HEK293 (cell line): ENCODE measurements at regions not wholly inside any gene's neighbourhood (a gene's known extent, or its start where the extent isn't known, plus 50 kb on each side); places are given as distances from the start of the nearest gene placed in this dataset.

Experiments
- CTCF ChIA-PET: fragments of 350-600 bp; formaldehyde crosslinking; extraction: SDS; loops from one replicate; lab custom pipeline; 2021; ENCODE audit warnings: antibody characterized with exemption; lab: Yijun Ruan, JAX
- POLR2A ChIA-PET: fragments of 300-600 bp; formaldehyde crosslinking; extraction: SDS; loops from one replicate; lab custom pipeline; 2020; ENCODE audit warnings: antibody characterized with exemption, inconsistent platforms; lab: Yijun Ruan, JAX
- H3K27ac ChIP-seq: fragments of 200-500 bp; sonication (Bioruptor generic); 2 replicates; pipeline ENCODE4 v1.5.1; 2014; ENCODE audit warnings: low read depth, low read length, control low read depth, inconsistent platforms; ENCODE audit errors: extremely low read depth
- H3K36me3 ChIP-seq, 2 experiments: fragments of 200-500 bp in 1 of 2; sonication (Bioruptor generic) in 1 of 2; 1 replicate in 1 of 2; 2 replicates in 1 of 2; pipeline ENCODE4 v1.5.1; 2014 to 2017; ENCODE audit warnings: inconsistent platforms in 2 of 2, low read length in 2 of 2; ENCODE audit not compliant: control insufficient read depth in 2 of 2, insufficient read depth in 1 of 2
- H3K4me1 ChIP-seq: fragments of 200-500 bp; sonication (Bioruptor generic); 2 replicates; pipeline ENCODE4 v1.5.1; 2014; ENCODE audit warnings: mild to moderate bottlenecking, low read length, inconsistent platforms; ENCODE audit not compliant: control insufficient read depth, insufficient read depth
- H3K4me3 ChIP-seq: 2 replicates; pipeline ENCODE4 v1.5.1; 2011; ENCODE audit warnings: low read depth, mild to moderate bottlenecking, control low read depth, low read length, moderate library complexity
- H3K9me3 ChIP-seq: fragments of 200-500 bp; sonication (Bioruptor generic); 2 replicates; pipeline ENCODE4 v1.5.1; 2014; ENCODE audit warnings: low read depth, low read length, inconsistent platforms; ENCODE audit not compliant: control insufficient read depth, insufficient read depth
- EGR2 ChIP-seq: fragments of 450-650 bp; formaldehyde crosslinking; IDR thresholded peaks from 2 replicates; pipeline ENCODE4 v1.5.1; 2016; ENCODE audit warnings: low read depth, missing biosample characterization, missing genetic modification characterization
- HOXC10 ChIP-seq: sonication (generic); formaldehyde crosslinking; IDR thresholded peaks from 2 replicates; pipeline ENCODE4 v1.8.1; 2023; ENCODE audit warnings: mild to moderate bottlenecking, missing genetic modification reagents
- KLF9 ChIP-seq: fragments of 450-650 bp; formaldehyde crosslinking; IDR thresholded peaks from 2 replicates; pipeline ENCODE4 v1.5.1; 2016; ENCODE audit warnings: missing biosample characterization, missing genetic modification characterization, low read depth
- SP3 ChIP-seq: fragments of 450-650 bp; formaldehyde crosslinking; IDR thresholded peaks from 2 replicates; pipeline ENCODE4 v1.5.1; 2016; ENCODE audit warnings: missing biosample characterization, missing genetic modification characterization
- SP7 ChIP-seq: fragments of 450-650 bp; formaldehyde crosslinking; IDR thresholded peaks from 2 replicates; pipeline ENCODE4 v1.5.1; 2016; ENCODE audit warnings: missing biosample characterization, missing genetic modification characterization
- ZIC2 ChIP-seq: fragments of 450-650 bp; formaldehyde crosslinking; IDR thresholded peaks from 2 replicates; pipeline ENCODE4 v1.5.1; 2016; ENCODE audit warnings: missing biosample characterization, missing genetic modification characterization
- ZNF121 ChIP-seq: fragments of 450-650 bp; formaldehyde crosslinking; IDR thresholded peaks from 2 replicates; pipeline ENCODE4 v1.5.1; 2016; ENCODE audit warnings: missing biosample characterization, missing genetic modification characterization
- ZNF266 ChIP-seq: fragments of 450-650 bp; formaldehyde crosslinking; IDR thresholded peaks from 2 replicates; pipeline ENCODE4 v1.5.1; 2016; ENCODE audit warnings: missing biosample characterization, missing genetic modification characterization, low read depth
- ZNF292 ChIP-seq: fragments of 450-650 bp; formaldehyde crosslinking; IDR thresholded peaks from 2 replicates; pipeline ENCODE4 v1.5.1; 2016; ENCODE audit warnings: low read depth, missing biosample characterization, missing genetic modification characterization, borderline replicate concordance
- ZNF37A ChIP-seq: fragments of 450-650 bp; IDR thresholded peaks from 2 replicates; pipeline ENCODE4 v1.5.1; 2018; ENCODE audit warnings: missing biosample characterization, missing genetic modification characterization
- ZNF473 ChIP-seq: fragments of 450-650 bp; formaldehyde crosslinking; IDR thresholded peaks from 2 replicates; pipeline ENCODE4 v1.5.1; 2017; ENCODE audit warnings: missing biosample characterization, missing genetic modification characterization
- ZNF48 ChIP-seq: fragments of 450-650 bp; formaldehyde crosslinking; IDR thresholded peaks from 2 replicates; pipeline ENCODE4 v1.5.1; 2016; ENCODE audit warnings: missing biosample characterization, missing genetic modification characterization
- ZNF501 ChIP-seq: fragments of 450-650 bp; formaldehyde crosslinking; IDR thresholded peaks from 2 replicates; pipeline ENCODE4 v1.5.1; 2016; ENCODE audit warnings: missing biosample characterization, missing genetic modification characterization
- ZNF544 ChIP-seq: fragments of 450-650 bp; formaldehyde crosslinking; IDR thresholded peaks from 2 replicates; pipeline ENCODE4 v1.5.0; 2017; ENCODE audit warnings: missing biosample characterization, missing genetic modification characterization
- ZNF549 ChIP-seq: fragments of 450-650 bp; IDR thresholded peaks from 2 replicates; pipeline ENCODE4 v1.5.1; 2018; ENCODE audit warnings: missing biosample characterization, missing genetic modification characterization, mild to moderate bottlenecking, inconsistent platforms, moderate library complexity
- ZNF701 ChIP-seq: fragments of 450-650 bp; formaldehyde crosslinking; IDR thresholded peaks from 2 replicates; pipeline ENCODE4 v1.5.1; 2016; ENCODE audit warnings: missing biosample characterization, missing genetic modification characterization
- ZNF768 ChIP-seq: fragments of 450-650 bp; formaldehyde crosslinking; IDR thresholded peaks from 2 replicates; pipeline ENCODE4 v1.5.1; 2018; ENCODE audit warnings: missing biosample characterization, mild to moderate bottlenecking, missing genetic modification characterization
- ZNF843 ChIP-seq: fragments of 450-650 bp; formaldehyde crosslinking; IDR thresholded peaks from 2 replicates; pipeline ENCODE4 v1.5.1; 2016; ENCODE audit warnings: missing biosample characterization, missing genetic modification characterization
- TF ChIP-seq, protein P1 (sequence below): fragments of 450-650 bp; formaldehyde crosslinking; IDR thresholded peaks from 2 replicates; pipeline ENCODE4 v1.5.1; 2016; ENCODE audit warnings: missing biosample characterization, missing genetic modification characterization
- TF ChIP-seq, protein P2 (sequence below): fragments of 450-650 bp; formaldehyde crosslinking; IDR thresholded peaks from 2 replicates; pipeline ENCODE4 v1.5.1; 2017; ENCODE audit warnings: missing biosample characterization, missing genetic modification characterization

DNA sequence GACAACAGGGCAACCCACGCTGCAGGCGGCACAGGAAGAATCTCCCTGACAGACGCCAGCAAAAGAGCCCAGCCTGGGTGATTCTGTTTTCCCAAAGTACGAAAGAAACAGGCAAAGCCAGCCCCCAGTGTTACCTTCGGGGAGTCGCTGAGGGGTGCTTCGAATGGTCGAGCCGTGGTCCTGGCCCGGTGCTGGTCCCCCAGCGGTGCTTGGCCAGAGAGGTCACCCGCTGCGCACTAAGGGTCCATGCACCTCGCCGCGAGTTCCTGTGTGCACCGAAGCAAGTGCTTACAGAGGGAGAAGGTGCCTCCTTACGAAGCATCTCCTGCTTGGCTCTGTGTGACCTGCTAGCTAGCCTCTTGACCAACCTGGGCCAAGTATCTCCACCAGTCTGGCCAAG lies 77.1 kb downstream of the HMX1 start:
- no peak overlapping the region for H3K4me3 ChIP-seq
- POLR2A ChIA-PET = no interaction called here
- no peak overlapping the region for H3K27ac ChIP-seq
- H3K9me3 ChIP-seq = no peaks in the 10 kb centered on the region
- CTCF ChIA-PET = no interaction called here
- no peaks in the 10 kb centered on the region for H3K36me3 ChIP-seq
- TF ChIP-seq ZNF701 (no peak), ZNF48 (tag by site-specific recombination) (no peak)
- H3K4me1 ChIP-seq = no peaks in the 10 kb centered on the region

DNA sequence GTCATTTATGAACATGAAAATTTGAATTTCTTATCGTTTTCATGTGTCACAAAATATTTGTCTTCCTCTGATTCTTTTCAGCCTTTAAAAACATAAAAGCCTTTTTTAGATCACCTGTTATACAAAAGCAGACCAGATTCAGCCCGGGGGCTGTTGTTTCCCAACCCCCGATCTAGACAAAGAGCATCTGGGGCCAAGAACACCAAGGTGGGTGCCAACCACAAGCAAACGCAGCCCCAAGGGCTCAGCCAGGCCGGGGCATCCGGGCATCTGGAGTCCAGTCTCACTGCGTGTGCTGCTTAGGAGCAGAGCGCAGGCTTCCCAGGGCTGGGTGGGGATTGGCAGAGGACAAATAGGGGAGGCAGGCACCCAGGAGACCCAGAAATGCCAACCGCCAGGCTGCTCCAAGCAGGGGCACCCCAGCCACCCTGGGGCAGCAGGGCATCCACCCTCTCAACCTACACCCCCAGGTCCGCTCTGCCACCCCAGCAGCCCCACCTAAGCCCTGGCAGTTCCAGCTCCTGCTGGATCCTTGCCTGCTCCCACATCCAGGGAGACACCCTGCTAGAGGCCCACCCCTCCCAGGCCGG lies 78.0 kb downstream of the HMX1 start:
- H3K4me1 ChIP-seq = no peaks in the 10 kb centered on the region
- H3K9me3 ChIP-seq = no peaks in the 10 kb centered on the region
- no peak for TF ChIP-seq ZNF473 (tag by site-specific recombination)
- TF ChIP-seq SP3 = no peak
- no peak for TF ChIP-seq ZNF549 (tag by site-specific recombination)
- TF ChIP-seq HOXC10 (CRISPR knock-in tag) = no peak
- TF ChIP-seq ZNF768 = no peak
- no peak for TF ChIP-seq ZNF121 (tag by site-specific recombination)
- TF ChIP-seq ZIC2 = no peak
- TF ChIP-seq EGR2 = no peak
- TF ChIP-seq, protein P1, sequence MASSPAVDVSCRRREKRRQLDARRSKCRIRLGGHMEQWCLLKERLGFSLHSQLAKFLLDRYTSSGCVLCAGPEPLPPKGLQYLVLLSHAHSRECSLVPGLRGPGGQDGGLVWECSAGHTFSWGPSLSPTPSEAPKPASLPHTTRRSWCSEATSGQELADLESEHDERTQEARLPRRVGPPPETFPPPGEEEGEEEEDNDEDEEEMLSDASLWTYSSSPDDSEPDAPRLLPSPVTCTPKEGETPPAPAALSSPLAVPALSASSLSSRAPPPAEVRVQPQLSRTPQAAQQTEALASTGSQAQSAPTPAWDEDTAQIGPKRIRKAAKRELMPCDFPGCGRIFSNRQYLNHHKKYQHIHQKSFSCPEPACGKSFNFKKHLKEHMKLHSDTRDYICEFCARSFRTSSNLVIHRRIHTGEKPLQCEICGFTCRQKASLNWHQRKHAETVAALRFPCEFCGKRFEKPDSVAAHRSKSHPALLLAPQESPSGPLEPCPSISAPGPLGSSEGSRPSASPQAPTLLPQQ (tag by site-specific recombination) = no peak
- TF ChIP-seq ZNF843 (tag by site-specific recombination) = no peak
- TF ChIP-seq KLF9 (tag by site-specific recombination) = no peak
- TF ChIP-seq SP7 (tag by site-specific recombination) = no peak
- TF ChIP-seq ZNF37A (tag by site-specific recombination) = no peak
- H3K27ac ChIP-seq = no peak overlapping the region
- no peaks in the 10 kb centered on the region for H3K36me3 ChIP-seq
- no peak overlapping the region for H3K4me3 ChIP-seq
- POLR2A ChIA-PET = no interaction called here
- CTCF ChIA-PET = no interaction called here

DNA sequence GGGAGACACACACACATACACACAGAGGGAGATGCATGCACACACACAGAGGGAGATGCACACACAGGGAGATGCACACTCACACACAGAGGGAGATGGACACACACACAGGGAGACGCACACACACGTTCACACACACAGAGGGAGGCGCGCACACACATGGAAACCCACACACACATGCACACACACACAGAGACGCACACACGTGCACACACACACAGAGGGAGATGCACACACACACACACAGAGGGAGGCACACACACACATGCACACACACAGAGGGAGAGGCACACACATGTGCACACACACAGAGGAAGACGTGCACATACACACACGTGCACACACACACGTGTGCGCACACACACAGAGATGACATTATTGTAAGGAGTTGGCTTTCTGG lies 79.1 kb downstream of the HMX1 start:
- no peaks in the 10 kb centered on the region for H3K4me1 ChIP-seq
- H3K9me3 ChIP-seq = no peaks in the 10 kb centered on the region
- ChIA-PET POLR2A (no interaction called here), CTCF (no interaction called here)
- no peaks in the 10 kb centered on the region for H3K36me3 ChIP-seq
- H3K4me3 ChIP-seq = no peak overlapping the region
- TF ChIP-seq, protein P2, sequence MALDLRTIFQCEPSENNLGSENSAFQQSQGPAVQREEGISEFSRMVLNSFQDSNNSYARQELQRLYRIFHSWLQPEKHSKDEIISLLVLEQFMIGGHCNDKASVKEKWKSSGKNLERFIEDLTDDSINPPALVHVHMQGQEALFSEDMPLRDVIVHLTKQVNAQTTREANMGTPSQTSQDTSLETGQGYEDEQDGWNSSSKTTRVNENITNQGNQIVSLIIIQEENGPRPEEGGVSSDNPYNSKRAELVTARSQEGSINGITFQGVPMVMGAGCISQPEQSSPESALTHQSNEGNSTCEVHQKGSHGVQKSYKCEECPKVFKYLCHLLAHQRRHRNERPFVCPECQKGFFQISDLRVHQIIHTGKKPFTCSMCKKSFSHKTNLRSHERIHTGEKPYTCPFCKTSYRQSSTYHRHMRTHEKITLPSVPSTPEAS (tag by site-specific recombination) = peak; percentile 99
- no peak for TF ChIP-seq ZNF544 (tag by site-specific recombination)
- H3K27ac ChIP-seq = no peak overlapping the region

DNA sequence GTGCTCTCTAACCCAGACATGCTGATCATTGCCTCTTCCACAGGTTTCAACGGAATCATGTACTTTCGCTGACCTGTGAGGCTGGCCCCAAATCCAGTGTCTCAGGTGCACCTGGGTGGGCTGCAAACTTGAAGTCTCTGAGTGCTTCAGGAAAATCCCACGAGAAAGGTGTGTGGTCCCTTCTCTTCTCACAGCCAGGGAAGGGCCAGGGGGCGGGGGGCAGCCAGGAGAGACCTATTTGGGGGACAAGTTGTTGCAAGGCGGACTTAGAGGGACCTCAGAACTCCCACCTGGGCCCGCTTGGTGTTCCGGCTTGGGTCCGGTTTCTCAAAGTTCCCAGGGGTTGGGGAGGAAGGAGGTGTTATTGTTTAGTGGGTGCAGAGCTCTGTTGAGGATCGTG lies 80.0 kb downstream of the HMX1 start:
- ChIA-PET POLR2A (no interaction called here), CTCF (no interaction called here)
- no peak overlapping the region for H3K4me3 ChIP-seq
- H3K4me1 ChIP-seq = no peaks in the 10 kb centered on the region
- no peaks in the 10 kb centered on the region for H3K36me3 ChIP-seq
- TF ChIP-seq ZNF501 (tag by site-specific recombination) = no peak
- TF ChIP-seq ZNF292 = no peak
- TF ChIP-seq ZNF266 = no peak
- no peaks in the 10 kb centered on the region for H3K9me3 ChIP-seq
- H3K27ac ChIP-seq = no peak overlapping the region
